ENCODE measurements at regions not wholly inside any gene's neighbourhood (a gene's known extent, or its start where the extent isn't known, plus 50 kb on each side); places are given as distances from the start of the nearest gene placed in this dataset.

DNA sequence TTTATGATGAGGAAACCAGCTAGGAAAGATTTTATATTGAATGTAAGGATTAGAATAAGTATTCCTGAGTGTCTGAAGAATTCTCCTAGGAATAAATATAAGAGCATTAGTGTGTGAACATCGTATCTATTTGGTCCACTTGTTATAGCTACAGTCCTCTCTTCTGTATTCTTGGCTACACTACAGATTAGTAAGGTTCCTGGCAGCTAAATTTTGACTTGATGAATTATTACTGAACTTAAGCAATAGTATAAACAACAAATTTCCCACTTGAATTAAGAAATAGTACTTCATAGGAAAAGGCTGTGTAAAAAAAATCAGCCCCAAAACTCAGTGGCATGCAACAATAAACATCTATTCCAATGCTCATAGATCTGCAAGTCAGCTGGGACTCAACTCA, 138.4 kb upstream of the G2E3 start:
- 0% methylated on average over 1 of the region's 1 CpG for WGBS, 2 donors
- TF ChIP-seq, protein P1, sequence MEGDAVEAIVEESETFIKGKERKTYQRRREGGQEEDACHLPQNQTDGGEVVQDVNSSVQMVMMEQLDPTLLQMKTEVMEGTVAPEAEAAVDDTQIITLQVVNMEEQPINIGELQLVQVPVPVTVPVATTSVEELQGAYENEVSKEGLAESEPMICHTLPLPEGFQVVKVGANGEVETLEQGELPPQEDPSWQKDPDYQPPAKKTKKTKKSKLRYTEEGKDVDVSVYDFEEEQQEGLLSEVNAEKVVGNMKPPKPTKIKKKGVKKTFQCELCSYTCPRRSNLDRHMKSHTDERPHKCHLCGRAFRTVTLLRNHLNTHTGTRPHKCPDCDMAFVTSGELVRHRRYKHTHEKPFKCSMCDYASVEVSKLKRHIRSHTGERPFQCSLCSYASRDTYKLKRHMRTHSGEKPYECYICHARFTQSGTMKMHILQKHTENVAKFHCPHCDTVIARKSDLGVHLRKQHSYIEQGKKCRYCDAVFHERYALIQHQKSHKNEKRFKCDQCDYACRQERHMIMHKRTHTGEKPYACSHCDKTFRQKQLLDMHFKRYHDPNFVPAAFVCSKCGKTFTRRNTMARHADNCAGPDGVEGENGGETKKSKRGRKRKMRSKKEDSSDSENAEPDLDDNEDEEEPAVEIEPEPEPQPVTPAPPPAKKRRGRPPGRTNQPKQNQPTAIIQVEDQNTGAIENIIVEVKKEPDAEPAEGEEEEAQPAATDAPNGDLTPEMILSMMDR (IDR thresholded peaks at IDR 0.05) = no peak
- TF ChIP-seq POLR2A (IDR thresholded peaks at IDR 0.05) = no peak
- no peak for DNase-seq (ENCODE audit: low spot score in 2 of 2)
- intact Hi-C loops (cut with DNase I; ENCODE audit: low total_unique reads) = no loop called here
- no peak overlapping the region for H3K4me3 ChIP-seq (ENCODE audit: low read depth, poor library complexity, severe bottlenecking)

GRCh38 chr14:30426463-30426862, 132.5 kb upstream of the G2E3 start:
- intact Hi-C loops (cut with DNase I; ENCODE audit: low total_unique reads) = no loop called here
- DNase-seq (ENCODE audit: low spot score in 2 of 2) = no peak
- no peak for TF ChIP-seq POLR2A (IDR thresholded peaks at IDR 0.05)
- TF ChIP-seq, protein P1 (IDR thresholded peaks at IDR 0.05) = no peak
- WGBS, 2 donors = 77% methylated on average over 1 of the region's 1 CpG
- H3K4me3 ChIP-seq (ENCODE audit: low read depth, poor library complexity, severe bottlenecking) = no peak overlapping the region

GRCh38 chr14:30427401-30427800, 131.6 kb upstream of the G2E3 start:
- DNase-seq (ENCODE audit: low spot score in 2 of 2) = no peak
- intact Hi-C loops (cut with DNase I; ENCODE audit: low total_unique reads) = no loop called here
- 76 to 79% methylated on average over 2 of the region's 2 CpGs for WGBS, 2 donors
- H3K4me3 ChIP-seq (ENCODE audit: low read depth, poor library complexity, severe bottlenecking) = no peak overlapping the region
- TF ChIP-seq, protein P1 (IDR thresholded peaks at IDR 0.05) = no peak
- no peak for TF ChIP-seq POLR2A (IDR thresholded peaks at IDR 0.05)

- intact Hi-C loops (cut with DNase I; ENCODE audit: low total_unique reads) = no loop called here
- TF ChIP-seq, protein P1 (IDR thresholded peaks at IDR 0.05) = no peak
- no peak for TF ChIP-seq POLR2A (IDR thresholded peaks at IDR 0.05)
- no peak for DNase-seq (ENCODE audit: low spot score in 2 of 2)
- no peak overlapping the region for H3K4me3 ChIP-seq (ENCODE audit: low read depth, poor library complexity, severe bottlenecking)
Measured at GRCh38 chr14:30427846-30428245, 131.1 kb upstream of the G2E3 start.

DNA sequence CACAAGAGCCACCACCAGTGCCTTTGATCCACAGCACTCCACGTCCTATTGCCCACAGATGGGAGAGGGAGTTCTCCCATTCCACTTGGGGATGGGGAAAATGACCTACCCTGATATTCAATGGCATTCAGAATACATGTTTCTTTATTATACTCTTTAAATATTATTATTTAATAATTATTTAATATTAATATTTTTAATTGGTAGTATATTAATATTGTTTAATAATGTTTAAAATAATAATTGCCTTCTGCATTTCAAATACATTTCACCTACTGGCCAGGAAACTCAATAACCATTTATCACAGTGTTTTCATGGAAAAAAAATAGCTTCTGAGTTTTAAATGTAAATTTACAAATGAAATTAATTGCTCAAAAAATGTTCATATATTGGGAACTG, 127.4 kb upstream of the G2E3 start:
- intact Hi-C loops (cut with DNase I; ENCODE audit: low total_unique reads) = no loop called here
- no peak overlapping the region for H3K4me3 ChIP-seq (ENCODE audit: low read depth, poor library complexity, severe bottlenecking)
- 49 to 59% methylated on average over 1 of the region's 1 CpG for WGBS, 2 donors
- TF ChIP-seq, protein P1 (IDR thresholded peaks at IDR 0.05) = no peak
- no peak for TF ChIP-seq POLR2A (IDR thresholded peaks at IDR 0.05)
- no peak for DNase-seq (ENCODE audit: low spot score in 2 of 2)

DNA sequence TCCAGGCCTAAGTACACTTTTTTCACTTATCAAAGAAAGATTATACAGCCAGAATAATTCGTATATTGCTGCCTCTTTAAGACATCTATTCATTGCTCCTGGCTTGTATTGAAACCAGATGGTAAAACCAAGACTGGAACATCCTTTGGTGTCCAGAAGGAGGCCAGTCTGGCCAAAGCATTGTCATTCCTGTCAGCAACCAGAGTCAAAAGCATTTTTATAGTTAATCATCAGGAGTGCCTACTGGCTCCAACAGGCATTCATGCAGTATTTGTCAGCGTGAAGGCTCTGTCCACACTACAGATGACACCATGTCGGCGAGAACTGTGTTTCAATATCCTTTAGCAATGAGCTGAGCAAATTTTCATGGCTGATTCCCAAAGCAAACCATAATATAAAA, 118.0 kb upstream of the G2E3 start:
- no peak overlapping the region for H3K4me3 ChIP-seq (ENCODE audit: low read depth, poor library complexity, severe bottlenecking)
- TF ChIP-seq POLR2A (IDR thresholded peaks at IDR 0.05) = no peak
- TF ChIP-seq, protein P1 (IDR thresholded peaks at IDR 0.05) = no peak
- intact Hi-C loops (cut with DNase I; ENCODE audit: low total_unique reads) = no loop called here
- no peak for DNase-seq (ENCODE audit: low spot score in 2 of 2)
- 50 to 71% methylated on average over 4 of the region's 4 CpGs for WGBS, 2 donors

All from lower leg skin (tissue), 4 donors.